OCI-LY3 (cell line): ENCODE measurements at regions not wholly inside any gene's neighbourhood (a gene's known extent, or its start where the extent isn't known, plus 50 kb on each side); places are given as distances from the start of the nearest gene placed in this dataset.
"Not testable (repeated sequence)": the region's sequence is repeated elsewhere in the genome, so short reads cannot be mapped to it uniquely, and the experiment has no call there.

Source experiments
- H2AFZ ChIP-seq: fragments of 200-600, 300-600 bp; shearing (Covaris generic); 2 replicates; pipeline ENCODE4 v1.6.0; 2014; ENCODE audit warnings: antibody characterized with exemption, low read depth, low read length
- H3K27ac ChIP-seq: fragments of 200-600, 300-600 bp; sonication (generic); 2 replicates; pipeline ENCODE4 v1.5.1; 2014; ENCODE audit warnings: mild to moderate bottlenecking, low read length, moderate library complexity, mixed read lengths
- H3K27me3 ChIP-seq: fragments of 200-600, 300-600 bp; sonication (generic); 2 replicates; pipeline ENCODE4 v1.6.1; 2014; ENCODE audit warnings: low read depth, low read length, mixed read lengths
- H3K36me3 ChIP-seq: fragments of 200-600, 300-600 bp; sonication (generic); replicated peaks from 2 replicates; pipeline ENCODE3; 2014; ENCODE audit warnings: low read depth, low read length, mixed read lengths
- H3K4me1 ChIP-seq: fragments of 300-600, 200-600 bp; sonication (generic); 2 replicates; pipeline ENCODE4 v1.6.1; 2014; ENCODE audit warnings: low read length, mixed read lengths
- H3K4me2 ChIP-seq: fragments of 200-600, 300-600 bp; sonication (generic); 2 replicates; pipeline ENCODE4 v1.6.1; 2014; ENCODE audit warnings: low read length, mixed read lengths
- H3K4me3 ChIP-seq: fragments of 300-600, 200-600 bp; sonication (generic); 2 replicates; pipeline ENCODE4 v1.5.1; 2014; ENCODE audit warnings: antibody characterized with exemption, mild to moderate bottlenecking, low read length, moderate library complexity
- H3K79me2 ChIP-seq: fragments of 300-600, 200-600 bp; shearing (Covaris generic); 2 replicates; pipeline ENCODE4 v1.6.1; 2014; ENCODE audit warnings: mild to moderate bottlenecking, low read length, mixed read lengths
- H3K9ac ChIP-seq: fragments of 300-600, 200-600 bp; shearing (Covaris generic); 2 replicates; pipeline ENCODE4 v1.6.0; 2014; ENCODE audit warnings: mild to moderate bottlenecking, low read length, moderate library complexity
- H3K9me3 ChIP-seq: fragments of 200-600, 300-600 bp; shearing (Covaris generic); 2 replicates; pipeline ENCODE4 v1.6.1; 2014; ENCODE audit warnings: low read length, mixed read lengths; ENCODE audit not compliant: insufficient read depth
- H4K20me1 ChIP-seq: fragments of 200-600, 300-600 bp; sonication (generic); 2 replicates; pipeline ENCODE4 v1.6.1; 2016; ENCODE audit warnings: low read length, mixed read lengths; ENCODE audit not compliant: insufficient read depth
- EZH2phosphoT487 ChIP-seq: fragments of 200-600 bp; shearing (Covaris generic); IDR thresholded peaks from 2 replicates; pipeline ENCODE4 v1.6.1; 2018; ENCODE audit warnings: antibody characterized with exemption, mixed run types, low read depth
- TF ChIP-seq, protein P1 (sequence below): fragments of 200-600, 300-600 bp; sonication (generic); IDR thresholded peaks from 2 replicates; pipeline ENCODE4 v1.5.1; 2014; ENCODE audit warnings: antibody characterized with exemption, low read length, low read depth

- Histone ChIP-seq H3K9ac (no peak overlapping the region), H2AFZ (no peak overlapping the region), H3K36me3 (no peaks in the 10 kb centered on the region), H3K27me3 (no peaks in the 10 kb centered on the region), H3K79me2 (no peaks in the 10 kb centered on the region), H3K4me2 (no peak overlapping the region), H3K4me1 (no peaks in the 10 kb centered on the region), H3K27ac (no peak overlapping the region), H3K4me3 (no peak overlapping the region), H3K9me3 (peaks cover 10% of the 10 kb centered on the region; the same call in 1 of the 2 replicates), H4K20me1 (no peaks in the 10 kb centered on the region)
- TF ChIP-seq, protein P1, sequence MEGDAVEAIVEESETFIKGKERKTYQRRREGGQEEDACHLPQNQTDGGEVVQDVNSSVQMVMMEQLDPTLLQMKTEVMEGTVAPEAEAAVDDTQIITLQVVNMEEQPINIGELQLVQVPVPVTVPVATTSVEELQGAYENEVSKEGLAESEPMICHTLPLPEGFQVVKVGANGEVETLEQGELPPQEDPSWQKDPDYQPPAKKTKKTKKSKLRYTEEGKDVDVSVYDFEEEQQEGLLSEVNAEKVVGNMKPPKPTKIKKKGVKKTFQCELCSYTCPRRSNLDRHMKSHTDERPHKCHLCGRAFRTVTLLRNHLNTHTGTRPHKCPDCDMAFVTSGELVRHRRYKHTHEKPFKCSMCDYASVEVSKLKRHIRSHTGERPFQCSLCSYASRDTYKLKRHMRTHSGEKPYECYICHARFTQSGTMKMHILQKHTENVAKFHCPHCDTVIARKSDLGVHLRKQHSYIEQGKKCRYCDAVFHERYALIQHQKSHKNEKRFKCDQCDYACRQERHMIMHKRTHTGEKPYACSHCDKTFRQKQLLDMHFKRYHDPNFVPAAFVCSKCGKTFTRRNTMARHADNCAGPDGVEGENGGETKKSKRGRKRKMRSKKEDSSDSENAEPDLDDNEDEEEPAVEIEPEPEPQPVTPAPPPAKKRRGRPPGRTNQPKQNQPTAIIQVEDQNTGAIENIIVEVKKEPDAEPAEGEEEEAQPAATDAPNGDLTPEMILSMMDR = no peak
- no peak for TF ChIP-seq EZH2phosphoT487
Measured at GRCh38 chr14:61145034-61145902, 135.9 kb downstream of the TMEM30B start.

DNA sequence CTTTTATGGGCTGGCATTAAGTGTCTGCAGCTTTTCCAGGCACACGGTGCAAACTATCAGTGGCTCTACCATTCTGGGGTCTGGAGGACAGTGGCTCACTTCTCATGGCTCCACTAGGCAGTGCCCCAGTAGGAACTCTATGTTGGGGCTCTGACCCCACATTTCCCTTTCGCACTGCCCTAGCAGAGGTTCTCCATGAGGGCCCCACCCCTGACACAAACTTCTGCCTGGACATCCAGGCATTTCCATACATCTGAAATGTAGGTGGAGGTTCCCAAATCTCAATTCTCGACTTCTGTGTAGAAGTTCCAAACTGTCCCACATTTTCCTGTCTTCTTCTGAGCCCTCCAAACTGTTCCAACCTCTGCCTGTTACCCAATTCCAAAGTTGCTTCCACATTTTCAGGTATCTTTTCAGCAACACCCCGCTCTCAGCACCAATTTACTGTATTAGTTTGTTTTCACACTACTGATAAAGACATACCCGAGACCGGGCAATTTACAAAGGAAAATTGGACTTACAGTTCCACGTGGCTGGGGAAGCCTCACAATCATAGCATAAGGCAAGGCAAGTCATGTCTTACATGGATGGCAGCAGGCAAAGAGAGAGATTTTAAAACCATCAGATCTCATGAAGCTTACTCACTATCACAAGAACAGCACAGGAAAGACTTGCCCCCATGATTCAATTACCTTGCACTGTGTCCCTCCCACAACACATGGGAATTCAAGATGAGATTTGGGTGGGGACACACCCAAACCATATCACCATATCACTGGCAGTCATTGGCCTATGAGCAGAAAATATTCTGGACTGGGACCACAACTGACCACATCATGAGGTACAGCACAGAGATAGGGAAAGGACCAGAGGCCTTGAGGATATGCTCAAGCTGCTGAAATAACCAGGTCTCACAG lies 136.8 kb downstream of the TMEM30B start:
- H2AFZ ChIP-seq = not testable (repeated sequence)

DNA sequence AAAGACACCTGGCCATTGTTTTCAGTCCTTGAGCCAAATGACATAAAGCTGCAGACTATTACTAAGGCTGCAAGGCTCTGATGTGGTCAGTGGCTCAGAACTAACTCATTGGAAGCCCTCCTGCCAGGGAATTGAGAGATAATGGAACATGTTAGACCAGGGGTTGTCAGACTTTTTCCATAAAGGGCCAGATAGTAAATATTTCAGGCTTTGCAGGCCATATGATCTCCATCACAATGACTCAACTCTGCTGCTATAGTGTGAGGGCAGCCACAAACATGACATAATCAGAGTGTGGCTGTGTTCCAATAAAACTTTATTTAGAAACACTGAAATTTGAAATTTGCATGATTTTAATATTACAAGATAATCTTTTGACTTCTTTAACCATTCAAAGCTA lies 140.3 kb downstream of the TMEM30B start:
- Histone ChIP-seq H3K4me3 (no peak overlapping the region), H3K4me2 (no peak overlapping the region), H3K9me3 (peaks cover 6% of the 10 kb centered on the region; the same call in 1 of the 2 replicates), H4K20me1 (no peaks in the 10 kb centered on the region), H3K36me3 (no peaks in the 10 kb centered on the region), H3K27ac (no peak overlapping the region), H3K4me1 (no peaks in the 10 kb centered on the region), H3K9ac (no peak overlapping the region), H3K27me3 (no peaks in the 10 kb centered on the region), H2AFZ (no peak overlapping the region), H3K79me2 (no peaks in the 10 kb centered on the region)
- TF ChIP-seq, protein P1 = no peak
- no peak for TF ChIP-seq EZH2phosphoT487

More for the DNA sequence above, 136.8 kb downstream of the TMEM30B start:
- not testable (repeated sequence) for H4K20me1 ChIP-seq, H3K9ac ChIP-seq, H3K27ac ChIP-seq, H3K27me3 ChIP-seq, H3K79me2 ChIP-seq, H3K4me1 ChIP-seq, H3K4me3 ChIP-seq, H3K4me2 ChIP-seq, H3K36me3 ChIP-seq
- H3K9me3 ChIP-seq = peaks cover 10% of the 10 kb centered on the region; the same call in 1 of the 2 replicates

DNA sequence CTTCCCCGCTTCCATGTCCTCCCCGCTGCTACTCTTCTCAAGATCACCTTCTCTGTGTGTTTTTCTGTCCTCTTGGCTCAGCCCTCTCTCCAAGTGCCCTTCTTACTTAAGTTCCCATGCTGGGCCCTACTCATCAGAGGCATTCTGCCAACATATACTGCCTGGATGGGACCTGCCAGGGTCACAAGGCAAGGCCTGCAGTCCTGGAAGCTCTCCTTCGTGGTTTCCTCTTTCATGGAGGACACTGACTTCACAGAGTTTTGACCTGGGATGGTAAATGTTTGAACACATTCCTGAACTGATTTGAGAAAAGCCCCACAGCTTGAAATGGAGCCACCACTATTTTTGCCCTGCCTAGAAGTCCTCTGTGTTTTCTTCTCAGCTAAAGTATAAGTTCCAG lies 140.9 kb downstream of the TMEM30B start:
- Histone ChIP-seq H3K9ac (no peak overlapping the region), H4K20me1 (no peaks in the 10 kb centered on the region), H3K4me3 (no peak overlapping the region), H3K79me2 (no peaks in the 10 kb centered on the region), H3K36me3 (no peaks in the 10 kb centered on the region), H3K27ac (no peak overlapping the region), H2AFZ (no peak overlapping the region), H3K9me3 (peaks cover 5% of the 10 kb centered on the region; the same call in 1 of the 2 replicates), H3K27me3 (no peaks in the 10 kb centered on the region), H3K4me2 (no peak overlapping the region), H3K4me1 (no peaks in the 10 kb centered on the region)
- TF ChIP-seq, protein P1 = no peak
- TF ChIP-seq EZH2phosphoT487 = no peak
